LNCAP (cell line): ENCODE measurements at regions not wholly inside any gene's neighbourhood (a gene's known extent, or its start where the extent isn't known, plus 50 kb on each side); places are given as distances from the start of the nearest gene placed in this dataset.

Experiments used
- CTCF ChIP-seq: fragments of 450-650 bp; IDR thresholded peaks from 2 replicates; pipeline ENCODE4 v1.5.1; 2017; ENCODE audit warnings: mild to moderate bottlenecking

- no peak for TF ChIP-seq CTCF
Measured at GRCh38 chr13:83681547-83681946, 200.7 kb downstream of the SLITRK1 start.

- no peak for TF ChIP-seq CTCF
Measured at GRCh38 chr13:83677985-83678384, 204.3 kb downstream of the SLITRK1 start.

GRCh38 chr13:83672612-83673011 is 209.7 kb downstream of the SLITRK1 start:
- TF ChIP-seq CTCF, result no peak

- TF ChIP-seq CTCF, result no peak
Measured at GRCh38 chr13:83667606-83668005, 214.7 kb downstream of the SLITRK1 start.

- TF ChIP-seq CTCF, result no peak
Measured at GRCh38 chr13:83666141-83666540, 216.1 kb downstream of the SLITRK1 start.

GRCh38 chr13:83657281-83657680 is 225.0 kb downstream of the SLITRK1 start:
- no peak for TF ChIP-seq CTCF

GRCh38 chr13:83634601-83635000 is 247.7 kb downstream of the SLITRK1 start:
- TF ChIP-seq CTCF, result no peak

- no peak for TF ChIP-seq CTCF
Measured at GRCh38 chr13:83633746-83634145, 248.5 kb downstream of the SLITRK1 start.
